B cell (primary cell): ENCODE measurements at regions not wholly inside any gene's neighbourhood (a gene's known extent, or its start where the extent isn't known, plus 50 kb on each side); places are given as distances from the start of the nearest gene placed in this dataset.

Experiments used
- CTCF ChIP-seq: fragments of 200-600 bp; IDR thresholded peaks from one replicate; pipeline ENCODE4 v1.8.0; 2022; ENCODE audit warnings: antibody characterized with exemption, mild to moderate bottlenecking
- EZH2 ChIP-seq: IDR thresholded peaks from 2 replicates; pipeline ENCODE4 v1.6.1; 2012; ENCODE audit warnings: borderline replicate concordance, low read depth, mild to moderate bottlenecking, moderate library complexity, low read length; ENCODE audit not compliant: insufficient read depth, poor library complexity, severe bottlenecking

DNA sequence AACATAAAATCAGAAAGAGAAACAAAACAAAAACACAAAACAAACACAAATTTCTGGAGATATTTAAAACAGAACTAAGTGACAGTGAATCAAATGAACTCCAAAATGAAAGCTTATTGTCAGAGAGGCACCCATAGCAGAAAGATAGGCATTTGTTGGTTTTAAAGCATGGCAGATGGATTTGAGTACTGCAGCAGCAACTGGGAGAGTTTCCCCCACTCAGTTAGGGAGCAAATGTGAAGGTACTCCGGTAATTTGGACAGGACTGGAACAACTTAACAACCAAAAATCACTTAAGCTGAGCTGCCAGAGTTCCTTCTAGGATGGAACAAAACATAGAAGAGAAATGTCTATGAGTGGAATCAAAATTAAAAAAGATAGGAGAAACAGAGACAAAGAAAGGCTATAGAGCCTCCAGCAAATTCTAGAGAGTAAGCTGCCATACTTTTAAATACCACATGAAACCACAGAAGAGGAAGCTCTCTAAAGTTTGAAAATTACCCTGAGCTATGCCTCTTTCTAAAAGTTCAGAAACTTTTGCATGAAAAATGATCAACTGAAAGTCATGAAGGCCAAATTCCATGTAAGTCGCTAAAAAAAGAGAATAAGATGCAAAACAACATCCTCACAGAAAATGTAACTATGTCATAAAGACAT is 1248.3 kb upstream of the USP15 start:
- TF ChIP-seq CTCF (no peak), EZH2 (no peak)
